Activated T-cell treated with anti-CD3 and anti-CD28 coated beads for 1 hour (primary cell): ENCODE measurements at regions not wholly inside any gene's neighbourhood (a gene's known extent, or its start where the extent isn't known, plus 50 kb on each side); places are given as distances from the start of the nearest gene placed in this dataset.
"Not testable (repeated sequence)": the region's sequence is repeated elsewhere in the genome, so short reads cannot be mapped to it uniquely, and the experiment has no call there.

Experiments
- DNase-seq: peaks from one replicate; pipeline ENCODE4 v3.0.0-alpha.2; 2020; ENCODE audit warnings: low read depth

DNA sequence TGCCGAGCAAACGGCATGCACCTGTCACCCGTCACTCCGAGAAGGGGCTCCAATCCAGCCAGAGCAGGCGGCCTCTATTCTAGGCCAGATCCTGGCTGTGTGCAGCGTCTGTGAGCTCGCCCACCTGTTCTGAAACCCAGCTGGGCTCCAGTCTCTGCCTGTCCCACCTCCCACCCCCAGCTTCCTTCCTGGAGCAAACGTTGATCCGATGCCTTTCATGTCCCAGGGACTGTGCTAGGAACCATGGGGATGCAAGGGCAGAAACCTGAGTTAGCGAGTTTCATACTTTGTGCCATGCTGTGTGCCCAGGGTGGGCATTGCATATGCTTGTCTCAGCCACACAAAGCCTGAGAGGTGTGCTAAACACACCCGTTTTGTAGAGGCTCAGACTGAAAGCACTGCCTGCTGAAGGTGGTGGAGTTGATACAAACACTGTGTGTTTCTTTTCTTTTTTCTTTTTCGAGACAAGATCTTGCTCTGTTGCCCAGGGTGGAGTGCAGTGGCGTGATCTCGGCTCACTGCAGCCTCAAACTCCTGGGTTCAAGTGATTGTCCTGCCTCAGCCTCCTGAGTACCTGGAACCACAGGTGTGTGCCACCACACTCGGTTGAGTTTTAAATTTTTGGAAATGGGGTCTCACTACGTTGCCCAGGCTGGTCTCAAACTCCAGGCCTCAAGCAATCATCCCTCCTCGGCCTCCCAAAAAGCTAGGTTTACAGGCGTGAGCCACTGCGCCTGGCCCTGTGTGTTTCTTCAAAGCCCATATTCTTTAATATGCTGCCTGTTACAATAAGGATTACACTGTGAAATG is 84.1 kb upstream of the MED13L start:
- no peak for DNase-seq

DNA sequence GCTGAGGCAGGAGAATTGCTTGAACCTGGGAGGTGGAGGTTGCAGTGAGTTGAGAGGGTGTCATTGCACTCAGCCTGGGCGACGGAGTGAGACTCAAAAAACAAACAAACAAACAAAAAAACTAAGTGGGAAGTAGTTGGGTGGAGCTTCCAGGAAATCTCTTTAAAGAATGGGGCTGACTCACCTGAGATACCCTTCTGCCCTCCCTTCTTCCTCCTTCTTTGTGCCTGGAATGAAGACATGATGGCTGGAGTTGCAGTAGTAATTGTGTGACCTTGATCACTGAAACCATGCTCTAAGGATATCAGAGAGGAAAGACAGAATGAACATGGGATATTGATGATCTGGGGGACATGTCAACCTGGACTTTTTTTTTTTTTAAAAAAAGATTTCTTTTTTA is 87.6 kb upstream of the MED13L start:
- no peak for DNase-seq

DNA sequence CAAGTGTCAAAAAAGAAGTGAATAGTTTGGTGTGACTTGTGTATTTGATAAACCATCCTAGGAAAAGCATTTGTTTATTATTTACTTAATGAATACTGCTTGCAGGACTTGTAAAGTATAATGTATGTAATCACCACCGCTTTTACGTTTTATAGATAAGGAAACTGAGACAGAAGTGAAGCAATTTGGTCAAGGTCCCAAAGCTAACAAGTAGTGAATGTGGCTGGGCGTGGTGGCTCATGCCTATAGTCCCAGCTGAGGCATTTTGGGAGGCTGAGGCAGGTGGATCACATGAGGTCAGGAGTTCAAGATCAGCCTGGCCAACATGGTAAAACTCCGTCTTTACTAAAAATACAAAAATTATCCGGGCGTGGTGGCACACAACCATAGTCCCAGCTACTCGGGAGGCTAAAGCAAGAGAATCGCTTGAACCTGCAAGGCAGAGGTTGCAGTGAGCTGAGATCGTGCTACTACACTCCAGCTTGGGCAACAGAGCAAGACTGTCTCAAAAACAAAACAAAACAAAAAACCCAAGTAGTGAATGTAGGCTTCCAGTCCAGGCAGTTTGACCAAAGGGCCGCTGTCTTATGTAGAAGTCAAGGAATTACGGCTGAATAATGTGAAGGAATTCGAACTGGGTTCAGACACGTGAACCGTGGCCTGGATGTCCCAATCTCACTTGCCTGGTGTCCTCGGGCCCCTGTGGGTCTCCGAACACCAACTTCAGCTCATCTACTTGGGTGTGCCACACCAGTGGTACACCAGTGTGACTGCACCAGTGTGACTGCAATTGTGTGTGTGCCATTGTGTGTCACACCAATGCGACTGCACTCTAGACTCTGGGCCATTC is 88.3 kb upstream of the MED13L start:
- no peak for DNase-seq

DNA sequence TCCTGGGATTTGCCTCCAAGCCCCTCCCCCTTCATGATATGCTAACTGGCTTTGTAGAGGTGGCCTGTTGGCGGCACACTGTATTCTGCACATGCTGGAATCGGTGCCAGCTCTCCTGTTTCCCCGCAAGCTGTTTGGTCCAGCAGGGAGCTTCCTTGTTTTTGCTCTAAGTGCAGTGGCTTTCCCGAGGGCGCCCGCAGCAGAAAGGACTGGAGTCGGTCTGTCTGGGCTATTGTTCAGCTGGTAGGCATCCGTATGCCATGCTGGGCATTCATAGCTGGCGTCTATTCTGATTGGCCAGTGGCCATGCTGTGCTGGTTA is 88.9 kb upstream of the MED13L start:
- DNase-seq, result no peak

DNA sequence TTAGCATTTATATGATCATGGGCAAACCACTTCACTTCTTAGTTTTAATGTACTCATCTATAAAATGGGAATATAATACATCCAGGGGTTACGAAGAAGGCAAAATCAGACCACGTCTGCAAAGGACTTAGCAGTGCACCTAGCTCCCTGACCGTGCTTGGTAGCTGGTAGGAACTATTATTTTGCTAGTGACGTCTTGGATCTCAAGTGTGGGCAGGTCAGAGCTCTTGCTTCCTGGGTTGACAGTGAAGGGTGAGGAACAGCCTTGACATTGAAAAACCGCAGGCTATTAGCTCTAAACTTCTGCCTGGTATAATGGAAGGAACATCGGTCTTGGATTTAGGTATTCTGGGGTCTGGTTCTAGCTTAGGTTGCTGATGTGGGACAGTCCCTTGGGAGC is 89.3 kb upstream of the MED13L start:
- no peak for DNase-seq

DNA sequence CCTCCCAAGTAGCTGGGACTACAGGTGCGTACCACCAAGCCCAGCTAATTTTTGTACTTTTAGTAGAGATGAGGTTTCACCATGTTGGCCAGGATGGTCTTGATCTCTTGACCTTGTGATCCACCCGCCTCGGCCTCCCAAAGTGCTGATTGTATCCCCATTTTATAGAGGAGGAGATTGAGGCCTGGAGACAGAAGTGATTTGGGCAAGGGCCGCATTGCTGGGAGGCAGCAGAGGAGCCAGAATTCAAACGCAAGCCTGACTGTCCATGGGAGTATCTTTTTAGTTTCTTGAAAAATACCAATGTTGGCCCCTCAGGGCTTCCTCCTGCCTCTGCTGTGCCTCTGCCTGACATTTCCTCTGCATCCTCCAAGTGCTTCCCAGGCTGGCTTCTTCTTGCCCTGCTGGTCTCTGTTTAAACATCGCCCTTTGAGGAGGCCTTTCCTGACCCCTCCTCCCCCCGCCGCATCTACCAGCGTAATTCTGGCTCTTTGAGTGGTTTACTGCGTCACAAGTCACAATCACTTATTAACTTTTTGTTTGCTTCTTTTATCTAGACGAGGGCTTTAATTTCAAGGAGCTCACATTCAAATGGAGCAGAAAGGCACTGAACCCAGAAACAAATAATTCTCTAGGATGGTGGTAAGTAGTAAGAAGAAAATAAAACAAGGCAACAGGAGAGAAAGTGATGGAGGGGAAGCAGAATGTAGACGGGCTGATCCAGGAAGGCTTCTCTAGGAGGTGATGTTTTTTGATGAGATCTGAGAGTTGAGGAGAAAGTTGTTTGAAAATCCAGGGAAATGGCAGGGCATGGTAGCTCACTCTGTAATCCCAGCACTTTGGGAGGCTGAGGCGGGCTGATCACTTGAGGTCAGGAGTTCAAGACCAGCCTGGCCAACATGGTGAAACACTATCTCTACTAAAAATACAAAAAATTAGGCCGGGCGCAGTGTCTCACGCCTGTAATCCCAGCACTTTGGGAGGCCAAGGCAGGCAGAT is 91.0 kb upstream of the MED13L start:
- DNase-seq, result no peak

DNA sequence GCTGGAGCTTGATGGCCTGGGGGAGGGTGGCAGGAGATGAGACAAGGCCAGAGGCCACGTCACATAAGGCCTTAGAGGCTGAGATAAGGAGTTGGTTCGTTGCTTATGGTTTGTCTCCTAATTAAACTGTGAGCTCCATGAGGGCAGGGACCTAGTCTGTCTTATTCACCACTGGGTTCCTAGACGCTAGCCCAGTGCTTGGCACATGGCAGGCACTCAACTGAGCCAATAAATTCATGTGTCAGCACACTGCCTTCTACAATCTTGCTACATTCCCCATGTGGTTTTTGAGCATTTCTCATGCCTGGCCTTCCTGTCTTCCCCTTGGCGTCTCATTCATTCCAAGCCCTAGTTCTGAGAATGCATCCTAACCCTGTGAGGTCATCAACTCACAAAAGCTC is 92.5 kb upstream of the MED13L start:
- DNase-seq, result no peak

DNA sequence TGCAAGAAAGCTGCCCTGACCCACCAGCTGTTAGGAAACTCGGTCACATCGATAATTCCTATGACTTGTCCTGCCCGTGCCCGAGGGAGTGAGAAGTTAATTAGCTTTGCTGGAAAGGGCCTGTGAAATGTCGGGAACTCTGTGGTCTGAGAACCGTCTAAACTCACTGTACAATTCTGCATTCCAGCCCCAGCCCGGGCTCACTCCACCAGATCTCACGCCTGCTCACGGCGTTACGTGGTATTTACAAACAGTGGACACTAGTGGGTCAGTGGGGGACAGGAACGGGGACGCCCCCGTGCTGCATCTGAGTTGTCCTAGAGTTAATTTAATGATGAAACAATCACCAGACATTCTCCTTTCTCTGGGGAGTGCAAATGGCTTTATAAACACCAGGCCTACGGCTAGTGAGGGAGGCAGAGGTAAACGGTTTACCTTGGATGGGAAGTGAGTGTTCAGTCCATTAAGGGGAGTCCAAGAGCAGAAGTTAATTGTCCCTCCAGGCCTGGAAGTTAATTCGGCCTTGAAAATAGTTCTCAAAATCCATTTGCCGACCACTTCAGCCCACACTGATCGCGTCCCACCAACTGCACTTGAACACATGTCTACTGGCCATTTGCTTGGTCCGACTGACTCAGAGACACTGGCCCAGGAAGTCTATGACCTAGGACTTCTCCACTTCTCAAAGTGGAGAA is 93.5 kb upstream of the MED13L start:
- DNase-seq, result no peak

DNA sequence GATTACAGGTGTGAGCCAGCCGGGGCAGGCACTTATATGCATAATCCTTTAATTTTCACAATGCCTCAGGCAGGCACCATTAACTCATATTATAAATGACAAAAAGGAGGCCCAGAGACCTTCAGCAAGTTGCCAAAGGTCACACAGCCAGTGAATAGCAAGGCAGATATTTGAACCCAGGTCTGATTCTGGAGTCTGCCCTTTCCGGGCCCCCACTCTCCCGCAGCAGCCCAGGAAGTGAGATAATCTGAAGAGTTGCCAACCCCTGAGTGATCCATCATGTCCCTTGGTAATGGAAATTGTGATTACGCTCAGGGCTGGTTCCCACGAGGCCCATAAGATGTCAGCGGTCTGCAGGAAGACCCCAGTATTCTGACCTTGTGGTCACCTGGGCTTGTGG is 95.3 kb upstream of the MED13L start:
- no peak for DNase-seq

DNA sequence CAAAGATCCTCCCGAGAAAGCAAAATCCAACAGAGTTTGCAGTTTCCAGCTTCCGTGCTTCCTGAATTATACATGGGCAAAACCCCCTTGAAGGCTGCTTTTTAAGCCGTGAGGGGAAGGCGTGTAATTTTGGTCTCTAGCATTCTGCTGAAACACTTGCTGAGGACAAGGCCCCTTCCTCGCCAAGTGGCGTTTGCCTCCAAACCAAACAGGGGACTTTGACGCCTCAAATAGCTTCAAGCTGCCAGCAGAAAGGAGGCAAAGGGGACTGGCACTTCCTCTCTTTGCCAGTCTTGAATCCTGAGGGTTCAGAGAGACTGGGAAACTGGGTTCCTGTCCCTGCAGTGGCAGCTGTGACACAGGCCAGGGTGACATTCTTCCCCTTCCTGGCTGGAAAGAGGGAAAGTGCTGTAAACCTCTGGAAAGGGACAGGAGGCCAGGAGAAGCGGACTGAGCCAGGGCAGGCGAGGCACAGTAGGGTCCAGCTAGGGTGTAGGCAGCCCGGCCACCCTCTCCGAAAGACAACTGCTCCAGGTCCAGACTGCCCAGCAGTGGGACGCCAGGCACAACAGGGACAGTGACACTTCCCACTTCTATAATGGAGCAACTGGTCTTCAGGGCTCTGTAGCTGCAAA is 96.2 kb upstream of the MED13L start:
- DNase-seq, result no peak

DNA sequence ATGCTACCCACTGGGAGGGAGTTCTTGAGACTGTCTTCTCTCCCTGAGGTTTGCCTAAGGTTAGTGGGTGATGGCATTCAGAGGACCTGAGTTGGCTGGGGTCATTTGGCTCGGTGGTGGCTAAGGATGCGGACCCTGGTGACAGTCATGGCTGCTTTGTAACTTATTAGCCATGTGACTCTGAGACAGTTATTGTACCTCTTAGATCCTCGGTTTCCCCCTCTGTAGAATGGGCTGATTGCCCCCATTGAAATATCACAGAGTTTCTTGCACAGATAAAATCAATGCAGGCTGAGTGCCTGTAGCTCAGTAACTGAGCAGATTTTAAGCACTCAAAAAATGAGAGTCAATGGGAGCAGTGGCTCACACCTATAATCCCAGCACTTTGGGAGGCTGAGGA is 96.7 kb upstream of the MED13L start:
- no peak for DNase-seq

DNA sequence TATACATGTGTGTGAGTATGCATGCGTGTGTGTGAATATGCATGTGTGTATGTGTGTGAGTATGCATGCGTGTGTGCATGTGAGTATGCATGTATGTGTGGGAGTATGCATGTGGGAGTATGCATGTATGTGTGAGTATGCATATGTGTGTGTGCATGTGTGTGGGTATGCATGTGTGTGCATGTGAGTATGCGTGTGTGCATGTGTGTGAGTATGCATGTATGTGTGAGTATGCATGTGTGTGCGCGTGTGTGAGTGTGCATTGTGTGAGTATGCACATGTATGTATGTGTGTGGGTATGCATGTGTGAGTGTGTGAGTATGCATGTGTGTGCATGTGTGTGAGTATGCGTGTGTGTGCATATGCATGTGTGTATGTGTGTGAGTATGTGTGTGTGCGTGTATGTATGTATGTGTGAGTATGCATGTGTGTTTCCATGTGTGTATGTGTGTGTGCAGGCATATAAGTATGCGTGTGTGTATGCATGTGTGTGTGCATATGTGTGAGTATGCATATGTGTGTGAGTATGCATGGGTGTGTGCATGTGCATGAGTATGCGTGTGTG is 97.9 kb upstream of the MED13L start:
- no peak for DNase-seq

DNA sequence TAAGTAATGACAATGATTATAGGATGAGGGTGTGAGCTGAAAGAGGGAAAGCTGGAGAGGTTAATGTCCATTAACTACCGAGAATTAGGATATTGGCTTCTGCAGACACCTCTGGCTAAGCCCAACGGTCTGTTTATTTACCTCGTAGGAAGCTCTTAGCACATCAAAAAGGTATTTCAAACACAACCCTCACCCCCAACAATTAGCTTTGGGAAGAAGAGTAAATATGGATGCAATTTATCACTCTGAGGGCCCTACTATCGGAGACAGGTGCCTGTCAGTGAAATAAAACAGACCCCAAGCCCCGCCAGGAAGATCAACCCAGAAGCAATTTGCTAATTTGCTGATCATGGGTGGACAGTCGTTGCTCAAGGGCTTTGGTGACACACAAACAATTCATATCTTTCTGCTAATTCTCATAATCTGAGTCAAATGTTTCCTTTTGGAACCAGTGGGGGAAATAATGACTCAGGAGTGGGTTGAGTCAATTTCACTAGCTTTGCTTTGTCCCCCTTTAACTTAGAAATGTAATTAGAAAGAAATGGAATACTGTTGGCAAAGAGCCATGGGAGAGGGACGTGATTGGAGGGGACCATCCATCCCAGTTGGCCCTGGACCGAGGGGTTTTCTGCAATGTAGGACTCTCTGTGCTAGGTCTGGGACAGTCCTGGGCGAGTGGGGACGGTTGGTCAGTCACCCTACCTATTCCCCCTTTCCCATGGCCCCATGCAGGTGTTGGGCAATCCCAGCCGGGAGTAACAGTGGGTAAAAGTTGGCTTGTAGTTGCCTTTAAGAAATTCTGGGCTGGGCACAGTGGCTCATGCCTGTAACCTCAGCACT is 99.1 kb upstream of the MED13L start:
- DNase-seq, result no peak

DNA sequence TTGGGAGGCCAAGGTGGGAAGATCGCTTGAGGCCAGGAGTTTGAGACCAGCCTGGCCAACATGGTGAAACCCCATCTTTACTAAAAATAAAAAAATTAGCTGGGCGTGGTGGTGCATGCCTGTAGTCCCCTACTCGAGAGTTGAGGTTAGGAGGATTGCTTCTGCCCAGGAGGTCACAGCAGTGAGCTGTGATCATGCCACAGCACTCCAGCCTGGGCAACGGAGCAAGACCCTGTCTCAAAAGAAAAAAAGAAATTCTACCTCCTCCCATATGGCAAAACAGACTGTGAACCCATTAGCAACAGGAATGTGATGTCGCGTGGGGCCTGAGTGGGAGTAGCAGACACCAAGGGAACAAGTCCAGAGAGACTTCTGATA is 99.7 kb upstream of the MED13L start:
- not testable (repeated sequence) for DNase-seq

DNA sequence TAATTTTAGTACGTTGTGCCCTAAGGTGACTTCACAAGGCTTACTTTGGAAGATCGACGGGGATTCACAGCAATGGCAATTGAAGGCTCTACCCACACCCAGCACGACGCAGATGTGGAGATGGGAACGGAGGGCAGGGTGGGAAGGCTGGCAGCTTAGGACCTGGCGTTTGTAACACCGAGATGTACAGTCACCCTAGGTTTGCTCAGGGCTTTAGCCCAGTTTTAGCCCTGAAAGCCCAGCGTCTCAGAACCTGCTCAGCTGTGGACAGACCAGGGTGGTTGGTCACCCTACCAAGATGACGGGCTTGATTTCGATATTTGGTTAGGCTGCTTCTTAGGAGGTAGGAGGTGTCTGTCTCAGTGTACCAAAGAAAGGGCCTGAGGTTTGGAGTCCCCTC is 100.5 kb upstream of the MED13L start:
- DNase-seq, result no peak

DNA sequence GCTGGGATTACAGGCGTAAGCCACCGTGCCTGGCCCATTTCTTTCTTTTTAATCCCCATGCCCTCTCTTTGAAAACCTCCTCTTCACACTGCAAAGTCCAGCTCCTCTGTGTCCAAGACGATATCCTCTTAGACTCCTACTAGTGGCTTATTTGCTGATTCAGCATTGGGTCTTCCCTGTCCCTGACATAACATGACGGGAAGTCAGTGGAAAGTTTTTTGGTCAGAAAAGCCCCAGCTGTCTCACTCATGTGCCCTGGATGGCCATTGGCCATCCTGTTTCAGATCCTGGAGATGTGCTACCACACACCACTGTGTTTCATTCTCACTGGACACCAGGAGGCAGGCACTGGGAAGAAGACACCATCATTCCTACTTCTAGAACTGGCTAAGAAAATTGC is 102.6 kb upstream of the MED13L start:
- DNase-seq, result no peak

DNA sequence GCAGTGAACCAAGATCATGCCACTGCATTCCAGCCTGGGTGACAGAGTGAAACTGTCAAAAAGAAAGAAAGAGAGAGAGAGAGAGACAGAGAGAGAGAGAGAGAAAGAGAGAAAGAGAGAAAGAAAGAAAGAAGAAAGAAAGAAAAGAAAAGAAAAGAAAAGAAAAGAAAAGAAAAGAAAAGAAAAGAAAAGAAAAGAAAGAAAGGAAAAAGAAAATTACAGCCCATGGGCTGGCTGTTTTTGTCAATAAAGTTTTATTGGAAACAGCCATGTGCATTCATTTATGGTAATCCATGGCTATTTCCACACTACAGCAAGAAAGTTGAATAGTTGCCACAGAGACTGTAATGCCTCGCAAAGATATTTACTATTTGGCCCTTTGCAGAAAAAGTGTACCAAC is 103.2 kb upstream of the MED13L start:
- not testable (repeated sequence) for DNase-seq

DNA sequence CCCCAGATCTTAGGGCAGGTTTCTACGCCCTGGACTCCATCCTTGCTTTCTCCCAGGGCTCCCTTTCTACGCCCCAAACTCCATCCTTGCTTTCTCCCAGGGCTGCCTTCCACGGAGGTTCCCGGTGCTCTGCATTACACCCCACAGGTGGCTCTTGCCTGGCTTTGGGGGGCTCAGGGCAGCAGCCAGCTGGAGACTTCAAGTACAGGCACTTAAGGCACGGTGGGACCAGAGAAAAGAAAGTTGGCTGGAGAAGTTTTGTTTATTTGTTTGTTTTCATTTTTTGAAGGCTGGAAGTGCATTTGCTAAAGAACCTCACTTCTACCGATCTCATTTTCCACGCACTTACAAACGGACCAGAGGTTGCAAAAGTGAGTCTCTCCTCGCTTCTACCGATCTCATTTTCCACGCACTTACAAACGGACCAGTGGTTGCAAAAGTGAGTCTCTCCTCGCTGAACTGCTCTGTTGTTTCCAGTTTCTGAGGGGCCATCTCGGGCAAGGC is 103.8 kb upstream of the MED13L start:
- DNase-seq, result no peak

DNA sequence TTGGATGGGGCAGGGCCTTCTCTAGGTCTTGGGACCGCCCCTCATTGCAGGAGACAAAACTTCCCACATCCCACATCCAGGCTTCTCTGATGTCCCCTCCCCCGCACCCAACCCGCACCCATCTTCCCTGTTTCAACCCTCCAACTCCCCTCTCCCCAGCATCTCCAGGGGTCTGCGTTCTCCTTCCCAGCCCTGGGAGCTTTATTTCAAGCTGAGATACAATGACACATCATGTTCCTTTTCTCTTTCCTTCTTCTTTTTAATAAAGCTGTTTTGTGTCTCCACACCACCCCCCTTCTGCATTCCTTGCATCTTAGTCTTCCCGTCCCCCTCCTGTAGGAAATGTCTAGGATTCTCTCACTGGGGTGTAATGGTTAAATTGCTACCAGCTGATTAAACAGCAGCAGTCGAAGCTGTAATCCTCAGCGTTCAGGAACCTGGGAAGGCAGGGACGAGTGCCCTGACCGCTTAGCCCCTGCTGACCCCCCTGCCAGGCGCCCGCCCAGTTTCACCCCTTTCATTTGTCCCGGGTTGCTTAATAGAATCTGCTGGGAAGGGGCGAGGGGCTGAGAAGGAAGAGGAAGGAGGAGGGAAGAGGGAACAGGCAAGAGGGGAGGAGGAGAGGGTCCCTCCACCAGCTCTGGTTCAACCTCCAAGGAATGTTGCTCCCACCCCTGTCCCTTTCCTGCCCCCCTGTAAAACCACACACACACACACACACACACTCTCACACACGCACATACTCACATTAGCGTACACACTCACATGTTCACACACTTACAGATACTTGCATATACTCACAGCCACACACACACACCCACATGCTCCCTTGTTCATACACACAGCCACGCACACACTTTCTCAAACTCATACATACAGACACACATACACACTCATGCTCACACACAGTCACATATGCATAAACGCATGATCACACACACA is 104.5 kb upstream of the MED13L start:
- DNase-seq, result no peak
